ENCODE measurements at regions not wholly inside any gene's neighbourhood (a gene's known extent, or its start where the extent isn't known, plus 50 kb on each side); places are given as distances from the start of the nearest gene placed in this dataset.

GRCh38 chr9:19699756-19700155 lies 89.1 kb downstream of the SLC24A2 start:
- Histone ChIP-seq H3K79me2 (ENCODE audit: low read length) (no peaks in the 10 kb centered on the region), H3K4me3 (ENCODE audit: low read length) (no peak overlapping the region), H3K27ac (ENCODE audit: low read length) (no peak overlapping the region), H3K27me3 (ENCODE audit: low read depth, low read length) (no peaks in the 10 kb centered on the region), H2AFZ (ENCODE audit: low read depth, low read length) (no peak overlapping the region), H3K4me1 (ENCODE audit: low read length) (peaks cover 12% of the 10 kb centered on the region), H3K9ac (ENCODE audit: low read length) (no peak overlapping the region), H4K20me1 (ENCODE audit: insufficient read depth, low read length) (no peaks in the 10 kb centered on the region), H3K4me2 (ENCODE audit: low read length) (no peak overlapping the region), H3K9me3 (ENCODE audit: insufficient read depth, low read length) (no peaks in the 10 kb centered on the region), H3K36me3 (replicated peaks; ENCODE audit: low read depth, low read length) (no peaks in the 10 kb centered on the region)
- TF ChIP-seq EZH2phosphoT487 (IDR thresholded peaks at IDR 0.05; ENCODE audit: low read depth) (no peak), CTCF (IDR thresholded peaks at IDR 0.05; ENCODE audit: low read depth, low read length) (no peak)

- Histone ChIP-seq H3K4me1 (ENCODE audit: low read length) (peaks cover 12% of the 10 kb centered on the region), H3K4me3 (ENCODE audit: low read length) (no peak overlapping the region), H3K9me3 (ENCODE audit: insufficient read depth, low read length) (no peaks in the 10 kb centered on the region), H2AFZ (ENCODE audit: low read depth, low read length) (no peak overlapping the region), H3K27me3 (ENCODE audit: low read depth, low read length) (no peaks in the 10 kb centered on the region), H3K9ac (ENCODE audit: low read length) (no peak overlapping the region), H3K79me2 (ENCODE audit: low read length) (no peaks in the 10 kb centered on the region), H3K36me3 (replicated peaks; ENCODE audit: low read depth, low read length) (no peaks in the 10 kb centered on the region), H3K27ac (ENCODE audit: low read length) (no peak overlapping the region), H3K4me2 (ENCODE audit: low read length) (no peak overlapping the region), H4K20me1 (ENCODE audit: insufficient read depth, low read length) (no peaks in the 10 kb centered on the region)
- TF ChIP-seq CTCF (IDR thresholded peaks at IDR 0.05; ENCODE audit: low read depth, low read length): no peak
- TF ChIP-seq EZH2phosphoT487 (IDR thresholded peaks at IDR 0.05; ENCODE audit: low read depth): no peak
Measured at GRCh38 chr9:19698960-19699359, 89.9 kb downstream of the SLC24A2 start.

- Histone ChIP-seq H3K36me3 (replicated peaks; ENCODE audit: low read depth, low read length) (no peaks in the 10 kb centered on the region), H3K4me1 (ENCODE audit: low read length) (no peaks in the 10 kb centered on the region), H3K27ac (ENCODE audit: low read length) (no peak overlapping the region), H3K79me2 (ENCODE audit: low read length) (no peaks in the 10 kb centered on the region), H3K9me3 (ENCODE audit: insufficient read depth, low read length) (no peaks in the 10 kb centered on the region), H3K9ac (ENCODE audit: low read length) (no peak overlapping the region), H3K27me3 (ENCODE audit: low read depth, low read length) (no peaks in the 10 kb centered on the region), H2AFZ (ENCODE audit: low read depth, low read length) (no peak overlapping the region), H3K4me3 (ENCODE audit: low read length) (no peak overlapping the region), H4K20me1 (ENCODE audit: insufficient read depth, low read length) (no peaks in the 10 kb centered on the region), H3K4me2 (ENCODE audit: low read length) (no peak overlapping the region)
- no peak for TF ChIP-seq CTCF (IDR thresholded peaks at IDR 0.05; ENCODE audit: low read depth, low read length)
- no peak for TF ChIP-seq EZH2phosphoT487 (IDR thresholded peaks at IDR 0.05; ENCODE audit: low read depth)
Measured at GRCh38 chr9:19694601-19695000, 94.2 kb downstream of the SLC24A2 start.

GRCh38 chr9:19690128-19690527 lies 98.7 kb downstream of the SLC24A2 start:
- no peaks in the 10 kb centered on the region for H4K20me1 ChIP-seq (ENCODE audit: insufficient read depth, low read length)
- no peaks in the 10 kb centered on the region for H3K36me3 ChIP-seq (replicated peaks; ENCODE audit: low read depth, low read length)
- H3K4me2 ChIP-seq (ENCODE audit: low read length): no peak overlapping the region
- H3K79me2 ChIP-seq (ENCODE audit: low read length): no peaks in the 10 kb centered on the region
- no peaks in the 10 kb centered on the region for H3K27me3 ChIP-seq (ENCODE audit: low read depth, low read length)
- no peak overlapping the region for H3K27ac ChIP-seq (ENCODE audit: low read length)
- H3K4me1 ChIP-seq (ENCODE audit: low read length): no peaks in the 10 kb centered on the region
- TF ChIP-seq CTCF (IDR thresholded peaks at IDR 0.05; ENCODE audit: low read depth, low read length) (no peak), EZH2phosphoT487 (IDR thresholded peaks at IDR 0.05; ENCODE audit: low read depth) (no peak)
- no peak overlapping the region for H3K4me3 ChIP-seq (ENCODE audit: low read length)
- no peak overlapping the region for H2AFZ ChIP-seq (ENCODE audit: low read depth, low read length)
- no peaks in the 10 kb centered on the region; the same call in 1 of the 2 replicates for H3K9me3 ChIP-seq (ENCODE audit: insufficient read depth, low read length)
- no peak overlapping the region for H3K9ac ChIP-seq (ENCODE audit: low read length)

All from OCI-LY3 (cell line).